GM12891 (cell line): ENCODE measurements at regions not wholly inside any gene's neighbourhood (a gene's known extent, or its start where the extent isn't known, plus 50 kb on each side); places are given as distances from the start of the nearest gene placed in this dataset.

Experiments
- POLR2AphosphoS5 ChIP-seq: IDR thresholded peaks from 2 replicates; pipeline ENCODE4 v1.6.1; 2011; ENCODE audit warnings: low read depth, low read length, control low read depth
- TAF1 ChIP-seq: IDR thresholded peaks from 2 replicates; pipeline ENCODE4 v1.6.1; 2011; ENCODE audit warnings: low read depth, low read length, control low read depth

- TF ChIP-seq POLR2AphosphoS5 (no peak), TAF1 (no peak; the same call in 1 of the 2 replicates)
Observed at GRCh38 chr21:34020005-34020847, 53.2 kb upstream of the MRPS6 start.
